Upper lobe of left lung (tissue), 4 donors: ENCODE measurements at regions not wholly inside any gene's neighbourhood (a gene's known extent, or its start where the extent isn't known, plus 50 kb on each side); places are given as distances from the start of the nearest gene placed in this dataset.

Source experiments
- CTCF ChIP-seq, 6 experiments: fragments of 450-650 bp in 4 of 6; fragments of 200-600 bp in 2 of 6; sonication (generic) in 2 of 6; IDR thresholded peaks; one replicate each; pipeline ENCODE4 v1.5.1; 2016 to 2019; ENCODE audit warnings: antibody characterized with exemption in 6 of 6
- EP300 ChIP-seq, 4 donors: sonication (generic); formaldehyde crosslinking; IDR thresholded peaks; one replicate each; pipeline ENCODE4 v1.5.1; 2017; ENCODE audit warnings: antibody characterized with exemption in 4 of 4, control low read depth in 2 of 4
- POLR2A ChIP-seq, 4 donors: fragments of 450-650 bp; IDR thresholded peaks; one replicate each; pipeline ENCODE4 v1.5.1; 2016 to 2017; ENCODE audit warnings: antibody characterized with exemption in 4 of 4, mild to moderate bottlenecking in 2 of 4
- POLR2AphosphoS5 ChIP-seq, 2 donors: sonication (generic); formaldehyde crosslinking; IDR thresholded peaks; one replicate each; pipeline ENCODE4 v1.5.1; 2017; ENCODE audit warnings: antibody characterized with exemption in 2 of 2

- TF ChIP-seq POLR2AphosphoS5 (IDR thresholded peaks at IDR 0.05) = no peak
- no peak for TF ChIP-seq CTCF (IDR thresholded peaks at IDR 0.05)
- TF ChIP-seq POLR2A (IDR thresholded peaks at IDR 0.05) = no peak
- TF ChIP-seq EP300 (IDR thresholded peaks at IDR 0.05) = no peak
These were observed 356.0 kb downstream of the GATA3 start for GRCh38 chr10:8410506-8410905.
